GM12864 (cell line): ENCODE measurements at regions not wholly inside any gene's neighbourhood (a gene's known extent, or its start where the extent isn't known, plus 50 kb on each side); places are given as distances from the start of the nearest gene placed in this dataset.

Experiments used
- DNase-seq: peaks from one replicate; pipeline ENCODE4 v3.0.0-alpha.2; 2011; ENCODE audit warnings: low read depth
- H3K4me3 ChIP-seq: 2 replicates; pipeline ENCODE4 v1.5.1; 2011; ENCODE audit warnings: mild to moderate bottlenecking, low read depth, low read length, control low read depth
- CTCF ChIP-seq: IDR thresholded peaks from 2 replicates; pipeline ENCODE4 v1.5.1; 2011; ENCODE audit warnings: low read depth, mild to moderate bottlenecking, moderate library complexity, low read length, control low read depth, inconsistent platforms; ENCODE audit errors: missing control alignments

DNA sequence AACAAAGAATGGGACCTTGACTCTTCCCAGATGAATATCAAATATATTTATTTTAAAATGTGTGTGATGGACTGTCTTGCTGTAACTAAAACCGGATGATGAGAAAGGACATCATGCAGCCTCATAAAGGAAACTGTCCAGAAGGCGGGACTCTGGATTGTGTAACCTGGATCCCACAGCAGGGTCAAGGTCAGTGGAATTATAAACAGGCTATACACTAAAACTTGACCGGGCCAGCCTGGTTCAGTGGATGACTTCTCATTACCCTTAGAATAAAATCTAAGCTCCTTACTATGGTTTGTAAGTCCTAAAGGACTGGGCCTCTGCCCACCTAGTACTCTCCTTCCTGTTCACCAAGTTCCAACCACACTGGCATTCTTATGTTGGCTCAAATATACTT lies 280.3 kb downstream of the ELAVL2 start:
- no peak for DNase-seq
- no peak overlapping the region for H3K4me3 ChIP-seq
- TF ChIP-seq CTCF = no peak

- no peak overlapping the region for H3K4me3 ChIP-seq
- no peak for DNase-seq
- TF ChIP-seq CTCF = no peak
These were observed 274.7 kb downstream of the ELAVL2 start for GRCh38 chr9:23551311-23551721.

GRCh38 chr9:23551929-23552707 lies 273.9 kb downstream of the ELAVL2 start:
- DNase-seq = no peak
- no peak for TF ChIP-seq CTCF
- H3K4me3 ChIP-seq = no peak overlapping the region

DNA sequence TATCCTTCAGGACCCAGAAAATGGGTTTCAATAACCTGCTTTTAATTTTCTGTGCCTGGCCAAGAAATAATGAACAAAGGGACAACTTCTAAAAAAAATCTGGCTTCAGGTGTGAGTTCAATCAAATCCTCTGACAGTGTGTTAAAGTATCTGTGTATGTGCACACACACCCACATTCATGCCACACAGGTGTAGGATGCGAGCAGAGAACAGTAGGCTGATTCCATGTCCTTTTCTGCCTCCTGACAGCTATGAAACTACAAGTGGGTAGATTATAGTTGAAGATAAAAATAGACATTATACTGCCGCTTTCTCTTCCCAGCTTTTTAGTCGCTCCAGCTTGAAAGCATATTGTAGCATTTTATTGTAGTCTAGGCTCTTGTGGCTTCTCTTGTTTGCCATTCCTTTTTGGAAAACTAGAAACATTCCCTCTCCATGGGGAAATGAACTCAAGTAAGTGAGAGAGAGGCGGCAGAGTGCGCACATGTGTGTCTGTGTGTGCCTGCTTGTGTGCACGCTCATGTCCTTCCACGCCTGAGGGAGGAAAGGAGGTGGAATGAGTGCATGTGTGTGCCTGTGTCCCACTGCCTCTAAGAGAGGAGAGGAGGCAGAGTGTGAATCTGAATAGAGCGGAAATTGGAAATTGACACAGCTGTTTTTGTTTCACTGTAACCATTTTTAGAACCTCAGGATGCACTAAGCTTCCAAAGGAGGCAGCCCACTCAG lies 273.0 kb downstream of the ELAVL2 start:
- TF ChIP-seq CTCF = no peak
- H3K4me3 ChIP-seq = no peak overlapping the region
- no peak for DNase-seq

DNA sequence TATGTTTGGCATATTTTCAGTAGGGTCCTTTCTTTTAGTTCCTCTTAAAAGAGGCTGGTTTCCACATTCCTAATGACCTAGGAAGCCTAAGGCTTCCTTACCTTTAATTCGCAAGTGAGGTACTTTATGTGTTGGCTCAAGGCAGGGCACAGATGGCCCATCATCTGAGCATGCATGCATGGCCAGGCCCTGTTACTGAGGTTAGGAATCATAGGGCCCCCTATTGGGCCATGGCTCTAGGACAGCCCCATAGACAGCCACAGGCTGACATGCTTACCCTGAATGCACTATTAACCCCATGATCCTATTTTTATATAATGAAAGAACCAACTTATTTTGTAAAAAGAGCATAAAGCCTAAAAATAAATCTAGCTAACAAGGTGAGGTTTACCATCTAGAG lies 271.4 kb downstream of the ELAVL2 start:
- no peak for TF ChIP-seq CTCF
- no peak overlapping the region for H3K4me3 ChIP-seq
- DNase-seq = no peak

DNA sequence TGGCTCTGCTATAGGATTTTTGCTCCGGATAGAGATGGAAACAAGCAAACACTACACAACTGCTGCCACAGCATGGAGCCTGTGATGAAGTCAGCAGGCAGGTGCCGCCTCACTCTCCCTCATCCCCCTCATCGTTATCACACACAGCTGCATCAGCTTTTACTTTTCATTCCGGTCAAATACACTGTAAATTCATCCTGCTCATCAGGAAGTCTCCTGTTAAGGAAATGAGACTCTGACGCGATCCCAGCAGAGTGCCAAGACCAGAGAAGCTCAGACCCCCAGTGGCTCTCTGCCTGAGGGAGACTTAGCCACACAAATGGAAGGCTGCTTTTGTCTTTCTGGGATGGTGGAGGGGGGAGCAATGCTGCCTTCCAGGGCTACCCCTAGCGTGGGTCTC lies 270.2 kb downstream of the ELAVL2 start:
- no peak overlapping the region for H3K4me3 ChIP-seq
- no peak for TF ChIP-seq CTCF
- DNase-seq = no peak
